HG03378 (cell line): ENCODE measurements at regions not wholly inside any gene's neighbourhood (a gene's known extent, or its start where the extent isn't known, plus 50 kb on each side); places are given as distances from the start of the nearest gene placed in this dataset.
"Not testable (repeated sequence)": the region's sequence is repeated elsewhere in the genome, so short reads cannot be mapped to it uniquely, and the experiment has no call there.

Experiments
- ATAC-seq: cut with Tn5 transposase; IDR thresholded peaks from one replicate; pipeline ENCODE4 v1.9.1; 2021; ENCODE audit warnings: mild to moderate bottlenecking, moderate library complexity; ENCODE audit not compliant: unreplicated experiment

- ATAC-seq = not testable (repeated sequence)
Measured at GRCh38 chr16:88241404-88242311, 141.1 kb upstream of the ZNF469 start.

- ATAC-seq = not testable (repeated sequence)
Measured at GRCh38 chr16:88242312-88243295, 140.2 kb upstream of the ZNF469 start.

DNA sequence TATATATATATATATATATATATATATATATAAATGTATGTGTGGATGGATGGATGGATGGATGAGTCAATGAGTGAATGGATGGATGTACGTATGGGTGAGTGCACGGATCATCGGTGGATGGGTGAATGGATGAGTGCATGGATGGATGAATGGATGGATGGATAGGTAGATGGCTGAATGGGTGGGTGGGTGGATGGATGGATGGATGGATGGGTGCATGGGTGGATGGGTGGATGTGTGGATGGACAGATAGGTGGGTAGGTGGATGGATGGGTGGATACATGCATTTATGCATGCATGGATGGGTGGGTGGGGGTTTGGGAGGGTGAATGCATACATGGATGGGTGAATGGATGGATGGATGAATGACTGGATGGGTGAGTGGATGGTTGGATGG lies 138.8 kb upstream of the ZNF469 start:
- not testable (repeated sequence) for ATAC-seq

- not testable (repeated sequence) for ATAC-seq
Measured at GRCh38 chr16:88245241-88246081, 137.3 kb upstream of the ZNF469 start.

DNA sequence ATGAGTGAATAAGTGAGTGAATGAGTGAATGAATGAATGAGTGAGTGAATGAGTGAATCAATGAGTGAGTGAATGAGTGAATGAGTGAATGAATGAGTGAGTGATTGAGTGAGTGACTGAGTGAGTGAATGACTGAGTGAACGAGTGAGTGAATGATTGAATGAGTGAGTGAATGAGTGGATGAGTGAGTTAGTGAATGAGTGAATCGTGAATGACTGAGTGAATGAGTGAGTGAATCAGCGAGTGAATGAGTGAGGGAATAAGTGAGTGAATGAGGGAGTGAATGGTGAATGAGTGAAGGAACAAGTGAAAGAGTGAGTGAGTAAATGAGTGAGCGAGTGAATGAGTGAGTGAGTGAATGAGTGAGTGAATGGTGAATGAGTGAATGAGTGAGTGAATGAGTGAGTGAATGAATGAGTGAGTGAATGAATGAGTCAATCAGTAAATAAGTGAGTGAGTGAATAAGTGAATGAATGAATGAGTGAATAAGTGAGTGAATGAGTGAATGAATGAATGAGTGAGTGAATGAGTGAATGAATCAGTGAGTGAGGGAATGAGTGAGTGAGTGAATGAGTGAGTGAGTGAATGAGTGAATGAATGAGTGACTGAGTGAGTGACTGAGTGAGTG lies 135.7 kb upstream of the ZNF469 start:
- not testable (repeated sequence) for ATAC-seq

DNA sequence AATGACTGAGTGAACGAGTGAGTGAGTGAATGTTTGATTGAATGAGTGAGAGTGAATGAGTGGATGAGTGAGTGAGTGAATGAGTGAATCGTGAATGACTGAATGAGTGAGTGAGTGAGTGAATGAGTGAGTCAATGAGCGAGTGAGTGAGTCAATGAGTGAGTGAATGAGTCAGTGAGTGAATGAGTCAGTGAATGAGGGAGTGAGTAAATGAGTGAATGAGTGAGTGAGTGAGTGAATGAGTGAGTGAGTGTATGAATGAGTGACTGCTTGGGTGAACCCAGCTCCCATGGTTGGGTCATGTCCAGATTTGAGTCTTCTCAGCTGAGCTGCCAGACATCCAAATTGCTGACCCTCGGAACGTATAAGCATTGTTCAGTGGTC lies 135.2 kb upstream of the ZNF469 start:
- not testable (repeated sequence) for ATAC-seq

DNA sequence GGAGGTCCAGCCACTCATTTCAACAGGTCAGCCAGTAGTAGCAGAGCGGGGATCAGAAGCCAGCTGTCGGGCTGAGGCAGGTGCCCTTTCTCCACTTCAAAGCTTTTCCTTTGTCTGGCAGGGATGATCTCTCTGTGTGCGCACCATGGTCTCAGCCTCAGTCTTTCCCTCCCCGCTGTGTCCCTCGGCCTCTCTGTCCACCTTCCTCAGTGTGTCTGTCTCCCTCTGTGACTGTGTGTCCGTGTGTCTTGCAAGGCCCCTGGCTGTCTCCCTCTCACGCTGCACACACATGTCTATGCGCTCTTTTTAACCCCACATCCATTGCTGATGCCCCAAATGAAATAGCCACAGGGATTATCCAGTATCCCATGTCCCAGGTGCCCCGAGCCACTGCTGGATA lies 134.0 kb upstream of the ZNF469 start:
- not testable (repeated sequence) for ATAC-seq

- ATAC-seq = not testable (repeated sequence)
Measured at GRCh38 chr16:88250381-88250780, 132.4 kb upstream of the ZNF469 start.

- not testable (repeated sequence) for ATAC-seq
Measured at GRCh38 chr16:88252057-88252794, 130.5 kb upstream of the ZNF469 start.

DNA sequence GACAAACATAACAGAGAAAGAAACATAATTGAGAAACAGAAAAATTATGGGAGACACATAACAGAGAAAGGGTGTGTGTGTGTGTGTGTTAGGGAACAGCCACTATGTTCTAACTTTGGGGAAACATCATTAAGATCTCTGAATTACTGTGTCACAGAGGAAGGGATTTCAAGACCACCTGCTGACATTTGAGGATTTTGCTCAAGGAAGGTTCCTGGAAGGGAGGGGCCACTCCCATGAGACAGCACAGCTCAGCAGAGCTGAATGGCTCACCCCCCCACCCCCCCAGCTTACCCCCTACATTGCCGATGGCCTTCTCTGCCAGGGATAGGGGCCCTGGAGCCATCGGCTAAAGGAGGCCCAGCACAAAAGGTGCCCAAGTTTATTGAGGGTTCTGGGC lies 124.6 kb upstream of the ZNF469 start:
- ATAC-seq = not testable (repeated sequence)

- ATAC-seq = not testable (repeated sequence)
Measured at GRCh38 chr16:88258764-88259525, 123.8 kb upstream of the ZNF469 start.

DNA sequence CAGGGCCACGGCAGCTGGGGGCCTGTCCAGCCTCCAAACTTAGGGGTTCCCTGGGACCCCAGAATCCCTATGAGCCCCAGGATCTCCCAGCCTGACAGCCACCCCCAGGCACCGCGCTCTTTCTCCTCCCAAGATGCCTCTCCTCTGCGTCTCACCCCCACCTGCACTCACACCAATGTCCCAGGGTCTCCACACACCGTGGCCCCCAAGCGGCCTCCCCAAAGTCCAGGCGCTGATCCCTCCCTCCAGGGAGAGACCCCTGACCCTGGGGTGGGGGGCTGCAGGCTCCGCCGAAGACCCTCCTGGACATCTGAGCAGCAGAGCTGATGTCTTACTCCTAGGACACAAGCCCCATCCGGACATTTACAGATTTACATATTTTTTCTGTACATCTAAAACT lies 123.2 kb upstream of the ZNF469 start:
- ATAC-seq = not testable (repeated sequence)

DNA sequence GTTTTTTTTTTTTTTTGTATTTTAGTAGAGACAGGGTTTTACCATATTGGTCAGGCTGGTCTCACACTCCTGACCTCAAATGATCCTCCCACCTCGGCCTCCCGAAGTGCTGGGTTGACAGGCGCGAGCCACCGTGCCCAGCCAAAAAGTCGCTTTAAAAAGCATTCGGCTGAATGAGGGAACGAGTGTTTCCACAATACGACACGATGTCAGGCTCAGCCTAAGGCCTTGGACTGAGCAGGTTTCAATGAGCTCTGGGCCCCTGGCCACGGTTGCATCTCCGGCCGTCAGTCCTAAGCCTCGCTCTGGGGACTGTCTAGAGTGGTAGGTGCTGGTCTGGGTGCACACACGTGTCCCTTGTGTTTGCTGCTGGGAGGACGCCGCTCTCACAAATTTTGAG lies 122.6 kb upstream of the ZNF469 start:
- ATAC-seq = not testable (repeated sequence)

DNA sequence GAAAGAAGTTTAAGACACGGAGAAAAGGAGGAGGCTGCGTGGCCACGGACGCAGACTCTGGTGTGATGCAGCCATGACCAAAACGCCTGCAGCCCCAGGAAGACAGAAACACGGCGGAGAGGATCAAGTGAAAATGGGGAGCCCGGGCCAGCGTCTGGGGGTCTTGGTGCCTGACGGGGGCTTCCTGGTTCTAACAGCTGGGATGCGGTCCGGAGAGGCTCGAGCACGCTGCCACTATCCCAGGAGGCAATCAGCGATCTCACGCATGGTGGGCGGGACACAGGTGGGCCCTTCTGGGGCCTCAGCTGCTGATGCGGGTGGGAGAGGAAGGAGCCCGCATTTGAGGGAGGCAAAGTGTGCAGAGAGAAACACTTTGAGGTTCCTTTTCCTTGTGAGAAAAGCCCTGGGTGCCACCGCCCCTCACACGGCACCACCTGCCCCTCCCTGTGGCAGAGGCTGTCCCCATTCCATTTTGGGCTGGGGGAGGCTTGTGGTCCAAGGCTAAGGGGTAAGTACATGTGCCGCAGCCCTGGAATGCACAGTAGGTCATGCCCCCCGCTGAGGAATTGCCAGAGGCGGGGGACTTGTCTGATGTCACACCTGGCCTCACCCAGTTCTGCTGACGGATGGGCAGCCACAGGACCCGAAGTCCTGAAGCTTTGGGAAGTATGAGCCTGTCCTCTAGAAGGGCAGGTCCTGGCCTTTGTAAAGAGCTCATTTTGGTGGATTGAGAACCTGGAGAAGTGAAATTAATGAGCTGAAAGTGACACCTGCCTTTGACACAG lies 121.7 kb upstream of the ZNF469 start:
- ATAC-seq = not testable (repeated sequence)

GRCh38 chr16:88261814-88262605 lies 120.7 kb upstream of the ZNF469 start:
- ATAC-seq = not testable (repeated sequence)

DNA sequence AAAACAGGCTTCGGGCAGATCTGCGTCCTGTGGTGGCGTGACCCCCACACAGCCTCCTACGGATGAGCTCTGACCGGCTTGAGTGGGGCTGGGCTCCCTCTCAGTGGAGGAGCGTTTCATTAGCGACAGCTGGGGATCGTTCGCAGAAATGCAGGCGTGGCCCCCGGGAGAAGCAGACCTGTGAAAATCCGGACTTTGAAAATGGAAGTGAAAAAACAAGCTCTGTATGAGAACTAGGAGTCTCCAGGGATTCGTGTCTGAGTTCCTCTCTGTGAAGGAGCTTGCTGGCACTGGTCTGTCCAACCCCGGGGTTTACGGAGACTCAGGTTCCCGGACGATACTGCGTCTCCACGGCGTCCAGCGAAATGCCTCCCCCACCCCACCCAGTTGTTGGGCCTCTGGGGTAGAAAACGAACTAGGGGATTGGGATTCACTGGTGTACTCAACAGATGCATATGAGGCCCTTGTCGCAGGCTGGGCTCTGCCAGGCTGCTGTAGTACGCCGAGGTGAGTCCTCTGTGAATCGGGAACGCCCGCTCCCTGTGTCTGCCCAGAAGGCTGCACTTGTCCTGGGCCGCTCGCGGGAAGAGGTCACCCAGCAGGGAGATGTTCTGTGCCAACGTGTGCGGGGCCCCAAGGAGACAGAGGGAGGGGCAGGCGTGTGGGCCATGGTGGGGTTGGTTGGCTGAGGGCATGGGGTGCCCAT lies 119.7 kb upstream of the ZNF469 start:
- not testable (repeated sequence) for ATAC-seq
